Skeletal muscle tissue (tissue), 3 donors: ENCODE measurements at regions not wholly inside any gene's neighbourhood (a gene's known extent, or its start where the extent isn't known, plus 50 kb on each side); places are given as distances from the start of the nearest gene placed in this dataset.
"Not testable (repeated sequence)": the region's sequence is repeated elsewhere in the genome, so short reads cannot be mapped to it uniquely, and the experiment has no call there.

Source experiments
- H3K27ac ChIP-seq: one replicate; pipeline ENCODE4 v1.7.0; 2013; ENCODE audit warnings: mild to moderate bottlenecking, low read depth, low read length, inconsistent platforms
- H3K27me3 ChIP-seq, 3 donors: one replicate each; pipeline ENCODE4 v1.7.0; 2013; ENCODE audit warnings: low read length in 3 of 3; ENCODE audit not compliant: control insufficient read depth in 3 of 3, insufficient read depth in 3 of 3
- H3K36me3 ChIP-seq, 3 donors: one replicate each; pipeline ENCODE4 v1.7.0; 2013; ENCODE audit warnings: low read length in 3 of 3; ENCODE audit not compliant: control insufficient read depth in 3 of 3, insufficient read depth in 3 of 3
- H3K4me1 ChIP-seq, 3 donors: one replicate each; pipeline ENCODE4 v1.7.0; 2013; ENCODE audit warnings: low read length in 3 of 3, mild to moderate bottlenecking in 3 of 3; ENCODE audit not compliant: control insufficient read depth in 3 of 3, insufficient read depth in 3 of 3
- H3K4me3 ChIP-seq, 3 donors: one replicate each; pipeline ENCODE4 v1.7.0; 2013; ENCODE audit warnings: low read length in 3 of 3
- H3K9ac ChIP-seq, 3 donors: one replicate each; pipeline ENCODE4 v1.7.0; 2013; ENCODE audit warnings: low read length in 3 of 3, mild to moderate bottlenecking in 3 of 3, moderate library complexity in 2 of 3, low read depth in 1 of 3
- H3K9me3 ChIP-seq, 3 donors: one replicate each; pipeline ENCODE4 v1.7.0; 2013; ENCODE audit warnings: low read length in 3 of 3; ENCODE audit not compliant: control insufficient read depth in 3 of 3
- donor health status: Osteomylitis.

- no peak overlapping the region for H3K9ac ChIP-seq
- no peaks in the 10 kb centered on the region for H3K9me3 ChIP-seq
- H3K27me3 ChIP-seq = peaks cover 0 to 33% (median 15%) of the 10 kb centered on the region in 3 donors
These were observed 434.5 kb upstream of the B3GAT1 start for GRCh38 chr11:134846328-134847082.

GRCh38 chr11:134845474-134846327 is 433.7 kb upstream of the B3GAT1 start:
- H3K27me3 ChIP-seq = peaks cover 7 to 37% (median 23%) of the 10 kb centered on the region in 3 donors
- H3K36me3 ChIP-seq = no peaks in the 10 kb centered on the region

More at GRCh38 chr11:134846328-134847082, 434.5 kb upstream of the B3GAT1 start:
- H3K36me3 ChIP-seq = no peaks in the 10 kb centered on the region
- no peaks in the 10 kb centered on the region for H3K4me1 ChIP-seq
- H3K27ac ChIP-seq = no peak overlapping the region
- H3K4me3 ChIP-seq = no peak overlapping the region

DNA sequence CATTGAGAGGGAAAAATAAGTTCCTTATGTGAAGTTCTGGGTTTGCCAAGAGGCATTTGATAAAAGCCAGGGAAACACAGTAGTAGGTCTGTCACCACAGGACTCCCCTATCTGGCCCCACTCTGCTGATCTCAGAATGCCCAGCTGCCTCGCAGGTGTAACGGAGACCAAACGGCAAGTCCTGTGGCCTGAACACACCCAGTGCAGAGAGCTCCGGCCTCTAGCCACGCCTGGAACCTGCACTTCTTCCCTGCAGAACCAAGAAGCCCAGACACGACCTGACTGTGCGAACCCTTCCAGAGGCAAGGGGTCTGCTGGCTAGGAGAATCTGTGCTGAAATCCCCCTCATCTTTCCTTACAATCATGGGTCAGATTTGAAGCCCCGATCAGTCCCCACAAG is 432.8 kb upstream of the B3GAT1 start:
- H3K4me3 ChIP-seq = no peak overlapping the region
- H3K27ac ChIP-seq = no peak overlapping the region
- no peaks in the 10 kb centered on the region for H3K4me1 ChIP-seq
- no peaks in the 10 kb centered on the region for H3K9me3 ChIP-seq
- no peak overlapping the region for H3K9ac ChIP-seq
- H3K27me3 ChIP-seq = peaks cover 11 to 42% (median 27%) of the 10 kb centered on the region in 3 donors
- H3K36me3 ChIP-seq = no peaks in the 10 kb centered on the region

More at GRCh38 chr11:134845474-134846327, 433.7 kb upstream of the B3GAT1 start:
- no peak overlapping the region for H3K9ac ChIP-seq
- H3K4me1 ChIP-seq = no peaks in the 10 kb centered on the region
- no peaks in the 10 kb centered on the region for H3K9me3 ChIP-seq
- no peak overlapping the region for H3K27ac ChIP-seq
- no peak overlapping the region for H3K4me3 ChIP-seq

DNA sequence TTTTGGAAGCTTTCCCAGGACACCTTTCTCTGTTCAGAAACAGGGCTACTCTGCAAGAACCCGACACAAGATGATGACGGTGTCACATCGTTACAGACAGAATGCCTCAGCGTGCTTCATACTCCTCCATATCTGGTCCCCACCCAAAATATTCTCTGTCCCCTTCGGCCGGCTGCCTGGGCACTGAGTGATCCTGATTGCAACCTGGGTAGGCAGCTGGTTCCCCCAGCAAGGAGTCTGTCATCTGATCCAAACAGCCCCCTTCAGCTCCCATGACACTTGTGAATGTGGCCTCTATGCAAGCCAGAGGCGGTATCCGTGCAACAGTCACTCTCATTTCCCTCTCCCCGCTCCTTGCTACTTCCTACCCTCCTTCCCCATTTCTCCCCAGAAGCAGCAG is 431.7 kb upstream of the B3GAT1 start:
- Histone ChIP-seq H3K4me3 (no peak overlapping the region), H3K9ac (no peak overlapping the region), H3K36me3 (no peaks in the 10 kb centered on the region), H3K27me3 (peaks cover 11 to 41% (median 27%) of the 10 kb centered on the region in 3 donors), H3K4me1 (no peaks in the 10 kb centered on the region), H3K27ac (no peak overlapping the region), H3K9me3 (no peaks in the 10 kb centered on the region)

- no peak overlapping the region for H3K9ac ChIP-seq
- H3K36me3 ChIP-seq = no peaks in the 10 kb centered on the region
- no peaks in the 10 kb centered on the region for H3K9me3 ChIP-seq
- no peak overlapping the region for H3K27ac ChIP-seq
- peaks cover 11 to 43% (median 27%) of the 10 kb centered on the region in 3 donors for H3K27me3 ChIP-seq
- H3K4me1 ChIP-seq = no peaks in the 10 kb centered on the region
- no peak overlapping the region for H3K4me3 ChIP-seq
These were observed 431.0 kb upstream of the B3GAT1 start for GRCh38 chr11:134843020-134843419.

DNA sequence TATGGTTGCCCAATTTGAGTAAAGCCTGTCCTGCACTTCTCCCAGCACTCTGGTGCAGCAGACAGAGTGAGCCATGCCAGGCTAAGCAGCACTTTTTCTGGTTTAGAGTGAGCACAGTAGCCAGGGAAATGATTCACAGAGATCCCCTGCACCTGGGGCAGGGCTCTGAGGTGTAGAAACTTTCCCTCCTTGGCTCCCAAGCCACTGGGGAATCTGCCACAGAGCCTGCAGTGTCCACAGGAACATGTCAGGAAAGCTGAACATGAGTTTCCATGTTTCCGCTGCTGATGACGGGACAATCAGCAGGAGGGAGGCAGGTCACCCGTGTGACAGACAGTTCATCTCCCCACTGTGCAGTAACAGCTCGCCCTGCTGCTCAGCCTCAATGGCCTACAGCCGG is 429.9 kb upstream of the B3GAT1 start:
- H3K4me3 ChIP-seq = no peak overlapping the region
- H3K9me3 ChIP-seq = no peaks in the 10 kb centered on the region
- no peak overlapping the region for H3K9ac ChIP-seq
- no peaks in the 10 kb centered on the region for H3K4me1 ChIP-seq
- H3K27me3 ChIP-seq = peaks cover 11 to 39% (median 27%) of the 10 kb centered on the region in 3 donors
- H3K36me3 ChIP-seq = no peaks in the 10 kb centered on the region
- no peak overlapping the region for H3K27ac ChIP-seq

DNA sequence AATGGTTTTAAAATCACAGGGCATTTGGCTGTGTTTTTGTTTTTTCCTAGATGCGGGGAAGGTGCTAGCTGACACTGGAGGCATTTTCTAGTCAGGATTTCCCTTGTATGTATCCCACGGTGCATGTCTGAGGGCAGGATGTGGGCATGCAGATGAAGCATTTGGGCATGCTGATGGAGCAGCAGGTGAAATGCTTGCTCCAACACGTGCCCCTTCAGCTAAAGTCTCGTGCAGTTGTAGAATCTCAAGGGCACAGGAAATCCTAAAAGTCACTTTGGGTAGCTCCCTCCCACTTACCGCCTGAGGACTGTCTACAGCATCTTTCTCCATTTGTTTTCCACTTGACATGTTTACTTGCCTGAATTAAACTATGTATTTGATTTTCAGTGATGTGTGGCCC is 429.4 kb upstream of the B3GAT1 start:
- Histone ChIP-seq H3K36me3 (no peaks in the 10 kb centered on the region), H3K27me3 (peaks cover 11 to 37% (median 27%) of the 10 kb centered on the region in 3 donors), H3K4me3 (no peak overlapping the region), H3K9me3 (no peaks in the 10 kb centered on the region), H3K4me1 (no peaks in the 10 kb centered on the region), H3K9ac (no peak overlapping the region), H3K27ac (no peak overlapping the region)

DNA sequence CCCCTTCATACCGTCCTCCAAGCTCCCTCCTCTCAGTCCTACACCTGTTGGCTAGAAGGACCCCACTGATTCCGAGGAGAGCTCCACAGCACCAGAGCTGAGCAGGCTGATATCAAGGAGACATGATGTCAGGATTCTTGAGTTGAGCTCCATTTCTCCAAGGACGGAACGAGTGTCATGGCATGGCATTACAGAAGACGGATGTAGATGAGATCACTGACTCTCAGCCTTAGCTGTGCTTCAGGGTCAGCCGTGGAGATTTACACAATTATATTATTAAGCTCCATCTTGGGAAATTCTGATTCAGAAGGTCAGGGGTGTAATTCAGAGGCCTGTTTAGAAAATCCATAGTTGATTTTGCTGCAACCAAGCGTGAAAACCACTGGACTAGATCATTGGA is 428.9 kb upstream of the B3GAT1 start:
- no peaks in the 10 kb centered on the region for H3K4me1 ChIP-seq
- H3K36me3 ChIP-seq = no peaks in the 10 kb centered on the region
- no peak overlapping the region for H3K9ac ChIP-seq
- H3K27me3 ChIP-seq = peaks cover 11 to 37% (median 27%) of the 10 kb centered on the region in 3 donors
- no peak overlapping the region for H3K27ac ChIP-seq
- H3K4me3 ChIP-seq = no peak overlapping the region
- H3K9me3 ChIP-seq = no peaks in the 10 kb centered on the region

- H3K27me3 ChIP-seq = peaks cover 11 to 34% (median 27%) of the 10 kb centered on the region in 3 donors
- H3K27ac ChIP-seq, H3K4me1 ChIP-seq: not testable (repeated sequence)
These were observed 428.1 kb upstream of the B3GAT1 start for GRCh38 chr11:134840165-134840564.

DNA sequence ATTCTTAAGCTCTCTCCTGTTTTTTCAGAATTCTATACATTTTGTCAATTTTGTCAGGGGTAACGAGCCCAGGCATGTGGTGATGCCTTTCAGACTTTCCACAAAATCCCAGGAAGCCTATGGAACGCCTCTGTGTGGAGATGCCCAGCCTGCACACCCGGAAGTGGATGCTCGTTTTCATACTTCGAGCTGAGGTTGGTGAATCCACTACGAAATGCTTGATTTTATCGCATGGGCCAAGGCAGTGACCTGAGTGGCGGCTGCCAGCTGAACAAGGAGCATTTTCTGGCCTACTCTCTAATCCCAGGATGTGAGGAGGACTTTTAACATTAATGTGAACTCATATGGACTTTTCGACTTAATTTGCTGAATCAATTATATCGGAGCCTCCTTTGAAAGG is 426.7 kb upstream of the B3GAT1 start:
- H3K27ac ChIP-seq = no peak overlapping the region
- no peak overlapping the region for H3K4me3 ChIP-seq
- H3K27me3 ChIP-seq = peaks cover 11 to 32% (median 27%) of the 10 kb centered on the region in 3 donors
- H3K4me1 ChIP-seq = no peaks in the 10 kb centered on the region
- H3K9ac ChIP-seq = no peak overlapping the region
- H3K9me3 ChIP-seq = no peaks in the 10 kb centered on the region
- H3K36me3 ChIP-seq = no peaks in the 10 kb centered on the region

More at GRCh38 chr11:134840165-134840564, 428.1 kb upstream of the B3GAT1 start:
- not testable (repeated sequence) for H3K9me3 ChIP-seq, H3K4me3 ChIP-seq, H3K36me3 ChIP-seq, H3K9ac ChIP-seq
